GM19438 (cell line): ENCODE measurements at regions not wholly inside any gene's neighbourhood (a gene's known extent, or its start where the extent isn't known, plus 50 kb on each side); places are given as distances from the start of the nearest gene placed in this dataset.
"Not testable (repeated sequence)": the region's sequence is repeated elsewhere in the genome, so short reads cannot be mapped to it uniquely, and the experiment has no call there.

ENCODE experiments used
- ATAC-seq: cut with Tn5 transposase; IDR thresholded peaks from one replicate; pipeline ENCODE4 v1.9.1; 2021; ENCODE audit warnings: low read depth; ENCODE audit not compliant: unreplicated experiment

DNA sequence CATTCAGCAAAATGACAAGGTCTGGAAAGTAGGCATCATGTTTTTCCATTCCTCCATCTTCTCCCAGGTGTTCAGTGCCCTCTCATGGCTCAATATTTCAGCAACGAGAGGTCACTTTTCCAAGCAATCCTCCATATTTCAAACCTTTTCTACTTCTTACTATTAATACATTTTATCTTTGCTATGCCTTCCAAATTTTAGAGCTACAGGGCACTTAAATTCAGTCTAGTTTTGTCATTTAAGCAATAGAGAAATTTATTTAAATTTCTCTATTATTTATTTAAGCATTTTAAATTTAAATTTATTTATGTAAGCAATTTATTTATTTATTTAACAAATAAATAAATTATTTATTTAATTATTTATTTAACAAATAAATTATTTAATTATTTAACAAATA is 305.1 kb upstream of the ANXA10 start:
- no peak for ATAC-seq

DNA sequence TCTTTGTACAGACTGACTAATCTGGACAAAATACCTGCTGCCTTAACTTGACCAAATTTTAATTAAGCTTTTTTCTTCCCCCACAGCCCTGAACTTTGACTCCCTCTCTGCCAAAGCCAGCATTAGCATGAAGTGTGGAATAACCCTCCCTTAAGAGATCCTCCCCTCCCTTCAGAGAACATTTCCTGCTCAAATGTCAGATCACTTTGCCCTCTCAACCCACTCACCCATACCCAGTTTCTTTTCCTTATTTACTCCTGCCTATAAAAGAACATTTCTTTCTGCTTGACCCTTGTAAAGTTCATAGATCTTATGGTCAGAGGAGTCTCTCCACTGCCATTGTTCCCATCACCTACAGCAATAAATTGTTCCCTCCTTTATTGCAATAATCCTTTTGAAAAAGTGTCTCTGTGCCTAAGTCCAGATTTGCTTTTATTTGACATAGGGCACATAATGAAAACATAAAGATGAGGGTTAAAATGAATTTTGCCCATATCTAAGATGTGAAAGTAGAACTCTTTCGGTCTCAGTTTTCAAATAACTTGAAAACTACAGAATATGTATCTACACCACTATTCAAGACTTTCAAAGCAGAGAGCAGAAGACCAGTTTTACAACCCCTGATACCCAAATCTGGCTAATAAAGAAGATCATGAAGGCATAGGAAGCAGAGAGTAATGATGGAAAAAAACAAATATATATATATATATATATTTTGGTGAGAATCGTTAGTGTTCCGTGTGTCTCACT is 289.7 kb upstream of the ANXA10 start:
- ATAC-seq: no peak

DNA sequence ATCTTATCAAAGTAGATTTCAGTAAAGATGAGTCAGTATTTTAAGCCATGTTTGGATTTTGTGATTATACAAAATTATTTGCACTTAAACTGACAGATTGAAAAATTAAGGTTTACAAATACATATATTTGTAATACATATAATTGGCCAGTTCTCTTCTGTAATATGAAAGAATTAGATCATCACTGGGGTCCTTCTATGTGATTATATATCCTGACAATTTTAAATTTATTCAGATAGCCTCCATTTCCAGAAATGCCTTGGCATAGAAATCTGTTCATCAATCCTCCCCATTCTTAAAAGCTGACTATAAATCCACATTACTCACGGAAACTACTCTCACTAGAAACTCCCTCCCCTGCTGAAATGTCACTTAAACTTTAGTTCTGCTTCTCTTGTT is 280.4 kb upstream of the ANXA10 start:
- no peak for ATAC-seq

DNA sequence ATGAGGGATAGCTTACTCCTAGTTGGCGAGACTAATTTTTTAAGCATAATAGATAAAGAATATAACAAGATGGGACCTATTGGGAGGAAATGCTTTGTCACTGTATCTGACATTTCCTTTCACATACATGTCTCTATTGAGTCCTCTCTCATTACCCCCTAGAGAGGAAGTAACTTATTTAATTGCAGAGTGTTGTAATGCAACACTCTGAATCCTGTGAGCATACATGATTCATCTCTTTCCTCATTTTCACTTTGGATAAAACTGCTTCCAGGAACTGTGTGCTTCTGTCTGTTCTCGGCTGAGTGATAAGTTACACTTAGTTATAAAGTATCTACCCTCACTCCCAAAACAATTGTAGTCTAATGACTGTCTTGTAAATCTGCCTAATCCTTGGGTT is 266.1 kb upstream of the ANXA10 start:
- no peak for ATAC-seq

DNA sequence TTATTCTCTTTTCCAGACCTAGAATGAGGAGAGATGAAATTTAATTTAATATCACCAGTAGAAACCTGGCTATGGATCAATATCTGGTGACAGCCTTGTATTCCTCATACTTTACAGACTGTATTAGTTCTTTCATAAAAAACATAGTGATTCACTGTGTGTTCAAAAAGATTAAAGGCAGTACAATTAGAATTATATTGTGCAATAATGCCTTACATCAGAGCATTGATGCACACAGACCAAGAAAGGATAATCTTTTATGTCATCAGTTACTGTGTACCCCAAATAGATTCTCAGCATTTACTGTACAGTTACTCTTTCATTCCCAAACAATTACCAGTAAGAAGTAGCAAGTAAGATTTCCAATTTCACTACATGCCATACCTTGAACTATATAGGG is 260.5 kb upstream of the ANXA10 start:
- no peak for ATAC-seq

DNA sequence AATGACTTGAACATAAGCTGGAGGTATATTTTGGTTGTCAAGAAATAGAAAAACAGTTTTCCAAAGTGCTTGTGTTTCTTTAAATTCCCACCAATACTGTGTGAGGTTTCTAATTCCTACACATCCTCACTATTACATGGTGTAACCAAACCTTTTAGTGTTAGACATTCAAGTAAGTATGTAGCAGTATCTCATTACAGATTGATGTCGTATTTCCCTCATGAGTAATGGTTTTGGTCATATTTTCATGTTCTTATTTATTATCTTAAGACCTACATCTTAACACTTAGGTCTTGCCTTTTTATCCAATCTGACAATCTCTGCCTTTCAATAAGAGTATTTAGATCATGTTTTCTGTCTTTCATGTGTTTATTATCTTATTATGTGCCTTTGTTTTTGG is 253.7 kb upstream of the ANXA10 start:
- no peak for ATAC-seq

DNA sequence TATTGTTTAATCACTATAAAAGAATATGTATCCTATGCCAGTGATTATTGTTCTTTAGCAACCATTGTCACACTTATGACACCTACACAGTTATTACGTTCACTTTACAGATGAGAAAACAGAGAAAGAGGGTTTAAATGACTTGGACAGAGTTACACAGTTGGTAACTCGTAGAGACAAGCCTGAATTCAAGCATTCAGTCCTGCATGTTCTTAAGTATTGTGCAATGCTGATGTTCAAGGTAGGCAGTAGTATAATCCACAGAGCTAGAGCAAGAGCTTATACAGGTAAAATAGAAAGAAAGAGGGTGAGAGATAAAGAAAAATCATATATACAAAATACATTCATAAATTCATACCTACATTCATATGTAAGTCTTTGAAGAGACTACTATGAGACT is 249.8 kb upstream of the ANXA10 start:
- ATAC-seq: no peak

DNA sequence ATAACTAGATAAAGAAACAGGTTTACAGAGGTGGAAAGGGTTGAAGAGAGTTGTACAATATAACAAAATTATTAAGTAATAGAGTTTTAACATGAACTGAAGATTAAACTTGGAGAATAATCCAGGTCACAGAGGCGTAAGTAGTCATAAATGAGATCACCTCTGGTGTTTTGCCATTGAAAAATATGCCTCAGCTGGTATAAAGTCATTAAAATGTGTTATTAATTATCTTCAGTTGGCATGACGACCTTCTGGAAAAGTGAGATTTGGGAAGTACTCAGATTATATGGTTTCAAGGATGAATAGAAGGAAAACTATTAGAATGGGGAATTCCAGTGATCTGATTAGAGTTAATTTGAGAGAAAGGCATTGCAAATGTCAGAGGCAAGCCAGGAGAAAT is 237.5 kb upstream of the ANXA10 start:
- no peak for ATAC-seq

DNA sequence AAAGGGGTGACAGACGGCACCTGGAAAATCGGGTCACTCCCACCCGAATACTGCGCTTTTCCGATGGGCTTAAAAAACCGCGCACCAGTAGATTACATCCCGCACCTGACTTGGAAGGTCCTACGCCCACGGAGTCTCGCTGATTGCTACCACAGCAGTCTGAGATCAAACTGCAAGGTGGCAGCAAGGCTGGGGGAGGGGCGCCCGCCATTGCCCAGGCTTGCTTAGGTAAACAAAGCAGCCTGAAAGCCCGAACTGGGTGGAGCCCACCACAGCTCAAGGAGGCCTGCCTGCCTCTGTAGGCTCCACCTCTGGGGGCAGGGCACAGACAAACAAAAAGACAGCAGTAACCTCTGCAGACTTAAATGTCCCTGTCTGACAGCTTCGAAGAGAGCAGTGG is 234.2 kb upstream of the ANXA10 start:
- ATAC-seq: not testable (repeated sequence)

DNA sequence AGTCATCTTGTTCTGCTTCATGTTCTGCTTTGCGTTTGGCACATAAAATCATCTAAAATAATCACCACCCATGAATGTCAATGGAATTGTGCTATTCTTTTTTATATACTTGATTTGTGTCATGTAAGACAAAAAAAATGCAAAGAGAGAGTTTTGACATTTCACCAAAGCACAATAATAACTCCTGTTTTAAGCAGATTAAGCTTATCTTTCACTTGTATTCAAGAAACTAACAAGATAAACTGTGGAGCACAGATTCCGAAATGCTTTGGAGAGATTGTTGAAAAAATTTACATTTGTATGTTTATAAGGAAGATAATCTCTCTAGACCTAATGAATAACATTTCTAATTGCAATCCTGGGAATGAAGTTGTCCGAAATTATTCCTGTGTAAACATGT is 225.1 kb upstream of the ANXA10 start:
- no peak for ATAC-seq

DNA sequence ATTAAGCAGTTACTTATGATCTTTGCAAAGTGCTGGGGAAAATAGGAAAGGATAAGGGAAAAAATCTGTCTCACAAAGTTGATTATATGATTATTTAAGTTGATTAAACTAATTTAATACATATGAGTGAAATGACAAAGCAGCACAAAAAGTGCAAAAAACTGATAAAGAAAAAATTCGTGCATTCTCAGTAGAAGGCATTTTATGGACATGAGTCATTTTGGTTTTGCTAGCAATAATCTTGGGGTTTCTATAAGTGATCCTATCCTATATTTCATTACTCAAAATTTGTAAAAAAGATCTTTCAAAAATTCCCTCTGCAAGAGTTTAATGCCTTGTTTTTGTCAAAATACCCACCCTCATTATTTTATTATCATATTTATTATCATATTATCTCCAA is 224.2 kb upstream of the ANXA10 start:
- no peak for ATAC-seq

DNA sequence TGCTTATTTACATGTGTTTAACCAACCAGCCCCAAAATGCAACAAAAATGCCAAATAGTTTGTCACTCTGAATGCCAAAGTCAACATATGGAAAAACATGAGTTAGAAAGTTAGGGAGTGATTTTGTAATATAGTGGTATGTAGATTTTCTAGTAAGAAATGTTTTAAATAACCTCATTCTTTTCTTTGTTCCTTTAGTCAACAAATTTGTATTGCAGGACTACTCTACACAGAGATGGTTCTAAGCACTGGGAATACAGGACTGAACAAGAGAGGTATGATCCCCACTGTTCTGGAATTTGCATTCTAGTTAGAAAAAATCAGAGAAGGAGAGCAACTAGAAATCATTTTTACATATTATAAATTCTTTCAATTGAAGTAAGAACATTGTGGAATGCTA is 218.8 kb upstream of the ANXA10 start:
- no peak for ATAC-seq

DNA sequence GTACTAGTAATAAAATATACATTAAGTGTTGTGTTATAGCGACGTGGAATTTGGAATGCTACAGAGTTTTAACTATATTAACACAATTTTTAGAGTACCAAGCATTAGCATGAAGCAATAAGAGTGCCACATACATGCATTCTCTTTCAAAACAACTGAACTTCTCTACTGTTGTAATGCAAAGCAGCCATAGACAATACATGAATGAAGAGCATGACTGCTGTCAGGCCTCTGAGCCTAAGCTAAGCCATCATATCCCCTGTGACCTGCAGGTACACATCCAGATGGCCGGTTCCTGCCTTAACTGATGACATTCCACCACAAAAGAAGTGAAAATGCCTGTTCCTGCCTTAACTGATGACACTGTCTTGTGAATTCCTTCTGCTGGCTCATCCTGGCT is 216.2 kb upstream of the ANXA10 start:
- ATAC-seq: not testable (repeated sequence)

DNA sequence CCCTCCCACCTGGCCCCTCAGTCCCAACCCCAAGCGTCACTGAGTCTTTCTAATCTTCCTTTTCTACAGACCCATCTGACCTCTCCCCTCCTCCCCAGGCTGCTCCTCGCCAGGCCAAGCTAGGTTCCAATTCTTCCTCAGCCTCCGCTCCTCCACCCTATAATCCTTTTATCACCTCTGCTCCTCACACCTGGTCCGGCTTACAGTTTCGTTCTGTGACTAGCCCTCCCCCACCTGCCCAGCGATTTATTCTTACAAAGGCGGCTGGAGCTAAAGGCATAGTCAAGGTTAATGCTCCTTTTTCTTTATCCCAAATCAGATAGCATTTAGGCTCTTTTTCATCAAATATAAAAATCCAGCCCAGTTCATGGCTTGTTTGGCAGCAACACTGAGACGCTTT is 214.5 kb upstream of the ANXA10 start:
- not testable (repeated sequence) for ATAC-seq

DNA sequence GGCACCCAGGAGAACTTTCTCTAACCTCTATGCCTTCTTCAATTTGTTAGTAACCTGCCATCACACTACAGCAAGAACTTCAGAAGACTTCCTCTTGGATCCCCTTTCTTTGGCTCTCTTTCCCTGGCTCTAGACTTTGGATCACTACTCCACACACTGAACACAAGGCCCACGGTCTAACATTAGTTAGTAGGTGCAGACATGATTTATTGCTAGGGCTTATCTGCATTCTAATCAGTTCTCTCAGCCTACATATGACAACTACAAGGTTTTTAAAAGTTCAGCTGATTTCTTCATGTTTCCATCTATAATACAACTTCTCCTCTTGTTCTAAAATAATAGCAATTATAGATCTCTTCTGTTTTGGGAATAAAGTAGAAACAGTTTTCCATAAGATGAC is 209.1 kb upstream of the ANXA10 start:
- no peak for ATAC-seq

DNA sequence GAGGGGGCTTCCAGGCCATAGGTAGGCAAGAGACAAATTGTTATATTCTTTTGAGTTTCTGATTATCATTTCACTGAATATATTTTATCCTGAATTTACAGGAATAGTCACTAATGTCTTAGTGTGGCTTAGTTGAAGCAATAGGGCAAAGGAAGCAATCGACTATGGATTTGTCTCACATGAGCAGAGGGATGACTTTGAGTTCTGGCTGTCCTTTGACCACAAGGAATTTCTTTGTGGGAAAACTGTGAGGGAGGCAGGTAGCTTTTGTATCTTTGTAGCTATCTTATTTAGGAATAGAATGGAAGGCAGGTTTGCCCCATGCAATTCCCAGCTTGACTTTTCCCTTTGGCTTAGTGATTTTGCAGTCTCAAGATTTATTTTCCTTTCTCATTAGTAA is 207.3 kb upstream of the ANXA10 start:
- ATAC-seq: no peak

DNA sequence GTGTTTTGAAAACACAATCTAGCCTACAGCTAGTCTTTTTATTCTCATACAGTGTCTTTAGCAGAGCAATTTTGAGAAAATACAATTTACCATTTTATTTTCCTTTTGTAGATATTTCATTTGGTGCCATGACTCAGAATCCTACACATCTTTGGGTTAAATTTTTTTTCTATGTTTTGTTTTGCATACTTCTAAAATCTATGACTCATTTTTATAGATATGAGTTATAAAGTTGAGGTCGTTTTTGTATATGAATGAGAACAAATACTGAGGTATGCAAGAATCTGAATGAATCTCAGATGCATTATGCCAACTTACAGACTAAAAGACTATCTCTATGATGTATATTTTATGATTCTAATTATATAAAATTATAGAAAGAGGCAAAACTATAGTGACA is 206.5 kb upstream of the ANXA10 start:
- ATAC-seq: no peak

DNA sequence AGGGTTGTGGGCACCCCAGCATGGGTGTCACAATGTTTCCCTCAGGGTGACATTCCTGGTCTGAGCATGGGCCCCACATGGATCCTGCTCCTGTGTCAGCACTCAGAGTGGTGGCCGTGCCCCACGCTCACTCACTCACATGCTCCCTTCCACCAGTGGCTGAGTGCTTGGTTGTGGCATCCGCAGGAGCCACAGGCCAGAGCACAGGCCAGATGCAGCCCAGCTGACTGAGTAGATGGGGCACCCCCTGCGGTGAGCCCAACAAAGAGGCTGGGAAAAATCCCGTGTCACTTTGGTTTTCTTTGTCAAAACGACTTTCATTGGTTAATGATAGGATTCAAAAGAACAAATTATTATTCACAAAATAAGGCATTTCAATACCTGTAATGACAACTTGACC is 204.6 kb upstream of the ANXA10 start:
- ATAC-seq: no peak

DNA sequence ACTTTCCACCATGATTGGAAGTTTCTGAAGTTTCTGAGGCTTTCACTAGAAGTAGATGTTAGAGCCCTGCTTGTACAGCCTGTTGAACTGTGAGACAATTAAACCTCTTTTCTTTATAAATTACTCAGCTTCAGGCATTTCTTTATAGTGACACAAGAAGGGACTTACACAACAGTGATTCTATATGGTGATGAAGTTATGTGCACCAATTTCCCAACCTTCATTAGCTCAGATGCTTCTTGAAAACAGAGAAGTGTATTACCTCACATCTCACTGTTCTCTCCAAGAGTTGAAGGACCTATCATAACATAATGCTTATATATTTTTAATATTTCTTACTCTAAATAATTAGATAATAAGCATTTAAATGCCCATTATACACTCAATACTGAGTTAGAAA is 202.1 kb upstream of the ANXA10 start:
- no peak for ATAC-seq

DNA sequence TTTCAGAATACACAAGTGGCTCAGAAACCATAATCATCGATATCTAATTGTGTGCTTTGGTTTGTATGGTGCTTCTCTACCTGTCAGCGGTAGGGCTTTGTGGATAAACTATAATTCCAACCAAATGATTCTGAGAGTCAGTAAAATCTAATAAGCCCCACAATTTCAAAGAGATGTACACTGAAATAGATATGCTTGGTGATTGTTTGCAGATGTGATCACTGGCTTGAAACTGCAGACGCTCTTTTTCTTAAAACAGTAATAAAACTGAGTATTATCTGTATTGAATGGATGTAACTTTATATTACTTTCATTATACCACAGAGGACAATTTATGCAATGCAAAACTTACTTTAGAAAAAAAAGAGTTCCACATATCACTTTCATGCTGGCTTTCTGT is 198.8 kb upstream of the ANXA10 start:
- ATAC-seq: no peak

DNA sequence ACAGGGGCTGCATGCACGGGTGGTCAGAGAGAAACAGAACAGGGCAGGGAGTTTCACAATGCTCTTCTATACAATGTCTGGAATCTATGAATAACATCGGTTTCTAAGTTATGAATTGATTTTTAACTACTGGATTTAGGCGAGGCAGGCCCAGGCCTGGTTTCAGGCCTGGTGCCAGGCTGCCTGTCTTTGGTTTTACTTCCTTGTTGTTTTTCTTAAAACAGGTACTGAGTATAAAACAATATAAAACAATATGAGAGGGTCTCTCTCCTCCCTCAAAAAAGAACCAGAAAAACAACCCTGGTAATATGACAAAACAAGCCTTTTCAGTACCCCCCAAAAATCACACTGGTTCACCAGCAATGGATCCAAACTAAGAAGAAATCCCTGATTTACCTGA is 196.1 kb upstream of the ANXA10 start:
- ATAC-seq: not testable (repeated sequence)

DNA sequence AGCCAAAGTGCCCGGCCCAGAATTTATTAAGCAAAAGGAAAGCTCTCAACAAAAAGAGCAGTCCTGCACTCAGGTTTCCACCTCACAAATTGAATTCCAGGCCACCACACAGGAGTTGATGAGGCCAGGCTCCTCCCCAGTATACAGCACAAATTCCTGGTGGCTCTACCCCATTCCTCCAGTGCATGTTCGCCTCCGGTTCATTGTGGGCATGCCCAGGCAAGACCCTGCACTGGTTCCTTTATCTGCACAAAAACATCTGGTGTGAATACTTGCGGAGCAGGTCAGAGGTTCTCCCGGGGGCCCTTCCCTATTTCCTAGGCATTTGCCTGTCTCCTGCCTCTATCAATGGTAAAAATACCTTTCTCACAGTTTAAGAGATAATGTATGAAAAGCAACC is 195.2 kb upstream of the ANXA10 start:
- no peak for ATAC-seq

DNA sequence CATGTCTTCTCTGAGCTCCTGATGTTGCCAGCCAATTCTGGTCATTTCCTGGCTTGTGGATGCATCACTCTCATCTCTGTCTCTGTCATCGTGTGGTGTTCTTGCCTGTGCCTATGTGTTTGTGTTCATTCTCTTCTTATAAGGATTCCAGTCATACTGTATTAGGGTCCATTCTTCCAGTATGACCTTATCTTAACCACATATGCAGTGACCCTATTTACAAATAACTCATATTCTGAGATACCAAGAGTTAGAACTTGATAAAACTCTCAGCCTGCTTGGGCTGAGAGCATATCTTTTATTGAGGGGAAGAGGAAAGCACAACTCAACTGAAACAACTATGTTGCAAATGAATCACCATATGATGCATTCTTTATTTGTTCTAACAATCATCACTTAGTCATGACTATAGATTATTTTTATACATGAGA is 189.0 kb upstream of the ANXA10 start:
- ATAC-seq: no peak
